Activated CD4-positive, alpha-beta T cell treated with anti-CD3 and anti-CD28 coated beads, Interleukin-2, Interleukin-4, amounts not matched to agents 100 ng/mL and 50 ng/mL, durations not matched to agents 16 hours and 8 hours (primary cell): ENCODE measurements at regions not wholly inside any gene's neighbourhood (a gene's known extent, or its start where the extent isn't known, plus 50 kb on each side); places are given as distances from the start of the nearest gene placed in this dataset.

Experiments
- DNase-seq: peaks from one replicate; pipeline ENCODE4 v3.0.0-alpha.2; 2020; ENCODE audit warnings: low spot score

GRCh38 chr6:169996378-169997051, 245.1 kb downstream of the ERMARD start:
- DNase-seq, result no peak

- no peak for DNase-seq
These were observed 243.3 kb downstream of the ERMARD start for GRCh38 chr6:169994739-169995138.

- no peak for DNase-seq
These were observed 242.5 kb downstream of the ERMARD start for GRCh38 chr6:169993861-169994481.

GRCh38 chr6:169991913-169992312, 240.5 kb downstream of the ERMARD start:
- no peak for DNase-seq

- no peak for DNase-seq
These were observed 239.6 kb downstream of the ERMARD start for GRCh38 chr6:169991031-169991390.

GRCh38 chr6:169990095-169991030, 238.9 kb downstream of the ERMARD start:
- peak; percentile 46 for DNase-seq

GRCh38 chr6:169989594-169989993, 238.2 kb downstream of the ERMARD start:
- no peak for DNase-seq

GRCh38 chr6:169988769-169989550, 237.5 kb downstream of the ERMARD start:
- no peak for DNase-seq

- DNase-seq, result no peak
These were observed 235.6 kb downstream of the ERMARD start for GRCh38 chr6:169986848-169987498.

GRCh38 chr6:169986171-169986847, 234.9 kb downstream of the ERMARD start:
- no peak for DNase-seq

- DNase-seq, result no peak
These were observed 233.9 kb downstream of the ERMARD start for GRCh38 chr6:169985121-169986015.

- DNase-seq, result no peak
These were observed 233.0 kb downstream of the ERMARD start for GRCh38 chr6:169984181-169985120.

- DNase-seq, result no peak
These were observed 232.2 kb downstream of the ERMARD start for GRCh38 chr6:169983651-169984050.

GRCh38 chr6:169982461-169983386, 231.3 kb downstream of the ERMARD start:
- DNase-seq, result no peak

- DNase-seq, result no peak
These were observed 230.5 kb downstream of the ERMARD start for GRCh38 chr6:169981969-169982368.

- no peak for DNase-seq
These were observed 230.1 kb downstream of the ERMARD start for GRCh38 chr6:169981568-169981967.

- DNase-seq, result no peak
These were observed 229.5 kb downstream of the ERMARD start for GRCh38 chr6:169980826-169981450.
